Peyer's patch (tissue), 4 donors: ENCODE measurements at regions not wholly inside any gene's neighbourhood (a gene's known extent, or its start where the extent isn't known, plus 50 kb on each side); places are given as distances from the start of the nearest gene placed in this dataset.

Experiments
- POLR2A ChIP-seq, 2 donors: fragments of 450-650 bp; IDR thresholded peaks; one replicate each; pipeline ENCODE4 v1.5.1; 2017; ENCODE audit warnings: antibody characterized with exemption in 2 of 2, mild to moderate bottlenecking in 2 of 2, moderate library complexity in 2 of 2
- TF ChIP-seq, protein P1 (sequence below), 6 experiments: fragments of 450-650 bp in 4 of 6; fragments of 200-600 bp in 2 of 6; sonication (generic) in 1 of 6; IDR thresholded peaks; one replicate each; pipeline ENCODE4 v1.5.1; 2017 to 2019; ENCODE audit warnings: antibody characterized with exemption in 6 of 6, mild to moderate bottlenecking in 3 of 6, moderate library complexity in 1 of 6

DNA sequence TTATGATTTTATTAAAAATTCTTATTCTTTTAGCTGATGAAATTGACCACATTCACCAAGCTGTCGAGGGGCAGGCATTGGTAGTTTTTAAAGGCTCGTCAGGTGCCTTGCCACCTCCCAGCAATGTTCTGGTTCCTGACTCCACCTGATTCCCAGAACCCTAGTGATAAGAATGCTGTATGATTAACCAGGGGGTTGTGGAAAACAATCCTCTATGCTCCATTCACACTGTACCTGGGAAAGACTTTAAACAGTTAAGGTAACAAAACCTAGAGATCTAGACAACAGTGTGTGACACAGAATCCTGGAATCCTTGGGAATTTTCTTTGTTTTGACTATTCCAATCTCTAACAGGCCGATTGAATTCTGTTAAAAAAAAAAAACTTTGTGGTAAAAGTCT, 165.7 kb upstream of the OLIG3 start:
- TF ChIP-seq, protein P1, sequence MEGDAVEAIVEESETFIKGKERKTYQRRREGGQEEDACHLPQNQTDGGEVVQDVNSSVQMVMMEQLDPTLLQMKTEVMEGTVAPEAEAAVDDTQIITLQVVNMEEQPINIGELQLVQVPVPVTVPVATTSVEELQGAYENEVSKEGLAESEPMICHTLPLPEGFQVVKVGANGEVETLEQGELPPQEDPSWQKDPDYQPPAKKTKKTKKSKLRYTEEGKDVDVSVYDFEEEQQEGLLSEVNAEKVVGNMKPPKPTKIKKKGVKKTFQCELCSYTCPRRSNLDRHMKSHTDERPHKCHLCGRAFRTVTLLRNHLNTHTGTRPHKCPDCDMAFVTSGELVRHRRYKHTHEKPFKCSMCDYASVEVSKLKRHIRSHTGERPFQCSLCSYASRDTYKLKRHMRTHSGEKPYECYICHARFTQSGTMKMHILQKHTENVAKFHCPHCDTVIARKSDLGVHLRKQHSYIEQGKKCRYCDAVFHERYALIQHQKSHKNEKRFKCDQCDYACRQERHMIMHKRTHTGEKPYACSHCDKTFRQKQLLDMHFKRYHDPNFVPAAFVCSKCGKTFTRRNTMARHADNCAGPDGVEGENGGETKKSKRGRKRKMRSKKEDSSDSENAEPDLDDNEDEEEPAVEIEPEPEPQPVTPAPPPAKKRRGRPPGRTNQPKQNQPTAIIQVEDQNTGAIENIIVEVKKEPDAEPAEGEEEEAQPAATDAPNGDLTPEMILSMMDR (IDR thresholded peaks at IDR 0.05), result peak in 1 of 6 experiments; percentile 22
- no peak for TF ChIP-seq POLR2A (IDR thresholded peaks at IDR 0.05)
